ENCODE measurements at regions not wholly inside any gene's neighbourhood (a gene's known extent, or its start where the extent isn't known, plus 50 kb on each side); places are given as distances from the start of the nearest gene placed in this dataset.

- POLR2A ChIA-PET, result no interaction called here
- DNase-seq (ENCODE audit: low read depth in 1 of 2, low spot score in 1 of 2), result no peak
- Histone ChIP-seq H3K27ac (no peak overlapping the region), H3K9me3 (no peaks in the 10 kb centered on the region), H3K4me3 (no peak overlapping the region), H3K4me2 (no peak overlapping the region), H3K4me1 (no peaks in the 10 kb centered on the region)
- 57% methylated on average over 6 of the region's 6 CpGs for WGBS (ENCODE audit: missing lambda C conversion rate)
- no peak for TF ChIP-seq GATA3 (IDR thresholded peaks at IDR 0.05; ENCODE audit: borderline replicate concordance)
- TF ChIP-seq FOSB (CRISPR knock-in tag; IDR thresholded peaks at IDR 0.05), result no peak
- no peak for TF ChIP-seq SMC3 (IDR thresholded peaks at IDR 0.05)
- TF ChIP-seq, protein P1, sequence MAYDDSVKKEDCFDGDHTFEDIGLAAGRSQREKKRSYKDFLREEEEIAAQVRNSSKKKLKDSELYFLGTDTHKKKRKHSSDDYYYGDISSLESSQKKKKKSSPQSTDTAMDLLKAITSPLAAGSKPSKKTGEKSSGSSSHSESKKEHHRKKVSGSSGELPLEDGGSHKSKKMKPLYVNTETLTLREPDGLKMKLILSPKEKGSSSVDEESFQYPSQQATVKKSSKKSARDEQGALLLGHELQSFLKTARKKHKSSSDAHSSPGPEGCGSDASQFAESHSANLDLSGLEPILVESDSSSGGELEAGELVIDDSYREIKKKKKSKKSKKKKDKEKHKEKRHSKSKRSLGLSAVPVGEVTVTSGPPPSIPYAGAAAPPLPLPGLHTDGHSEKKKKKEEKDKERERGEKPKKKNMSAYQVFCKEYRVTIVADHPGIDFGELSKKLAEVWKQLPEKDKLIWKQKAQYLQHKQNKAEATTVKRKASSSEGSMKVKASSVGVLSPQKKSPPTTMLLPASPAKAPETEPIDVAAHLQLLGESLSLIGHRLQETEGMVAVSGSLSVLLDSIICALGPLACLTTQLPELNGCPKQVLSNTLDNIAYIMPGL (CRISPR knock-in tag; IDR thresholded peaks at IDR 0.05; ENCODE audit: borderline replicate concordance), result no peak
- no peak for TF ChIP-seq MAZ (IDR thresholded peaks at IDR 0.05; ENCODE audit: borderline replicate concordance, low read depth, low read length)
- no peak for ATAC-seq
- no peak for FAIRE-seq
- CTCF ChIA-PET, result no interaction called here
Observed at GRCh38 chr1:116278541-116278866, 94.5 kb upstream of the ATP1A1 start.

DNA sequence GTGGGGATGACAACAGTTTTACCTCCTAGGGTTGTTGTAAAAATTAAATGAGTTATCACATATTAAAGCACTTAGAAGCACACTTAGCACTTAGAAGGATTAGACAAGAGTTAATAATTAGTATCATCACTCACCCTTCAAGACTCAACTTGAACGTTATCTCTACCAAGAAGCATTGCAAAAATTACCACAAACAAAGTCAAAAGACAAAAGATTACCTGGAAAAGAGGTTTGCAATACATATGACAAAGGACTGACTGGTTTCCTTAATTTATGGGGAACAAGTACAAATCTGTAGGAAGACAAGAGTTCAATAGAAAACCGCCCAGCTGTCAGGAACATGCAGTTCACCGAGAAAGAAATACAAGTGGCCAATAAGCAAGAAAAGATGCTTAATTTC, 93.3 kb upstream of the ATP1A1 start:
- no peak overlapping the region for H3K27ac ChIP-seq
- ChIA-PET POLR2A (no interaction called here), CTCF (no interaction called here)
- FAIRE-seq, result no peak
- no peak for DNase-seq (ENCODE audit: low read depth in 1 of 2, low spot score in 1 of 2)
- WGBS (ENCODE audit: missing lambda C conversion rate), result 20% methylated on average over 3 of the region's 3 CpGs
- H3K4me2 ChIP-seq, result no peak overlapping the region
- no peaks in the 10 kb centered on the region for H3K9me3 ChIP-seq
- H3K4me3 ChIP-seq, result no peak overlapping the region
- no peak for TF ChIP-seq KDM5A (IDR thresholded peaks at IDR 0.05)
- TF ChIP-seq JUN (IDR thresholded peaks at IDR 0.05), result no peak
- no peak for TF ChIP-seq HDAC2 (IDR thresholded peaks at IDR 0.05)
- TF ChIP-seq REST (IDR thresholded peaks at IDR 0.05), result no peak
- no peak for TF ChIP-seq RCOR1 (IDR thresholded peaks at IDR 0.05; ENCODE audit: low read depth, low read length)
- no peak for TF ChIP-seq RARB (CRISPR knock-in tag; IDR thresholded peaks at IDR 0.05)
- ATAC-seq, result no peak
- H3K4me1 ChIP-seq, result no peaks in the 10 kb centered on the region

DNA sequence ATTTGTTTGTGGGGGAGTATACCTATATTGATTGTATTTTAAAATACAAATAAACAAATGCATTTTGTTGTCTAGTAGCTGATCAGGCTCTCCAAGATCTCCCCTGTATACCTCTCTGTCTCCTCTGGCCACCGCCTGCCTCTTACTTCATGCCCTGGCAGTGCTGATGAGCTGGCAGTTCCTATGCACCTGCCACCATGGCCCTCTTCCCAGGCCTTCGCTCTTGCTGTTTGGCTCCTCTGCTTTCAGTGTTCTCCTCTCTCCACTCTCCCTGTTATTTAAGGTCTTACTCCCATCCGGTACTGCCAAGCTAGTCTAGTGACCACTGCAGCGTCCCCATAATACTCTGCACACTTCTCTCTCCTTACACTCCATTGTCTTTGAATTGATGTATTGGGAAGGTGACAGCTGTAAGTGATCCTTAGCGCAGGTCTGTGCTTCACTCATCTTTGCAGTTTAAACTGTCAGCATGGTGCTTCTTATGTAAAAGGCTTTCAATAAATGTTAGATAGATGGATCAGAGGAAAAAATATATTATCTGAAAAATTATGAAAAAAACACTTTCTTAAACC, 88.1 kb upstream of the ATP1A1 start:
- no peak overlapping the region for H3K4me2 ChIP-seq
- no peak overlapping the region for H3K27ac ChIP-seq
- H3K9me3 ChIP-seq, result no peaks in the 10 kb centered on the region
- CTCF ChIA-PET, result no interaction called here
- 51% methylated on average over 5 of the region's 5 CpGs for WGBS (ENCODE audit: missing lambda C conversion rate)
- FAIRE-seq (no peak), DNase-seq (ENCODE audit: low read depth in 1 of 2, low spot score in 1 of 2) (no peak), ATAC-seq (no peak)
- TF ChIP-seq ELK1 (IDR thresholded peaks at IDR 0.05; ENCODE audit: low read depth, low read length), result no peak
- no peak for TF ChIP-seq ZFP36 (IDR thresholded peaks at IDR 0.05; ENCODE audit: borderline replicate concordance, partially characterized antibody)
- no peak for TF ChIP-seq POLR2AphosphoS2 (conservative IDR thresholded peaks at IDR 0.05; ENCODE audit: low read length)
- POLR2A ChIA-PET, result no interaction called here
- no peak overlapping the region for H3K4me3 ChIP-seq
- H3K4me1 ChIP-seq, result no peaks in the 10 kb centered on the region

DNA sequence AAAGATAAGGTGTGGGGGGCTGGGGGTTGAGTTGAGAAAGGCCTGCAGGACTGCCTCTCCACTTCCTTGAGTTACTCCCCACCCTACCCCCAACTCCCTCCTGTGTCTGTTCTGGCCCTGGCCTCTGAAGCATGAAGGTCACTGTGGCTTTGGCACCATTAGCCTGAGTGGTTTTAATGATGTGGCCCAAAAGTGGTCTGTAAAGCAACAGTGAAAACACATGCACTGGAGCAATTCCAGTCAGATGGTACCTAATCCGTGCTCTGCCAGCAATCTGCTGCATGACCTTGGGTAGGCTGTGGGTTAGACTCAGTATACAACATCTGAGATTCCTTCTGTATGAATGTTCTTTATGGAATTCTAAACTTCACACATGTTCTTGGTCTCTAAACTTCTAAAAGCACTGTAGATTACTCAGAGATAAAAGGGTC, 86.5 kb upstream of the ATP1A1 start:
- POLR2A ChIA-PET, result no interaction called here
- TF ChIP-seq EP300 (IDR thresholded peaks at IDR 0.05) (no peak), HOXA7 (CRISPR knock-in tag; IDR thresholded peaks at IDR 0.05) (no peak), FOSB (CRISPR knock-in tag; IDR thresholded peaks at IDR 0.05) (no peak), BCL3 (IDR thresholded peaks at IDR 0.05) (no peak), HEYL (CRISPR knock-in tag; IDR thresholded peaks at IDR 0.05) (no peak), SMC3 (IDR thresholded peaks at IDR 0.05) (no peak), TP53 (CRISPR knock-in tag; IDR thresholded peaks at IDR 0.05) (no peak), BHLHE40 (IDR thresholded peaks at IDR 0.05; ENCODE audit: low read depth, low read length) (no peak), NR3C1 (IDR thresholded peaks at IDR 0.05) (no peak), PBX3 (IDR thresholded peaks at IDR 0.05) (no peak), RNF2 (IDR thresholded peaks at IDR 0.05; ENCODE audit: borderline replicate concordance, low read depth) (no peak), ZC3H11A (IDR thresholded peaks at IDR 0.05) (no peak), JUN (IDR thresholded peaks at IDR 0.05) (no peak)

More for the DNA sequence above, 86.5 kb upstream of the ATP1A1 start:
- Histone ChIP-seq H3K4me3 (no peak overlapping the region), H3K4me2 (no peak overlapping the region), H3K9me3 (no peaks in the 10 kb centered on the region), H3K4me1 (no peaks in the 10 kb centered on the region), H3K27ac (no peak overlapping the region)
- no peak for FAIRE-seq
- CTCF ChIA-PET, result no interaction called here
- DNase-seq (ENCODE audit: low read depth in 1 of 2, low spot score in 1 of 2), result no peak
- WGBS (ENCODE audit: missing lambda C conversion rate), result 0% methylated on average over 1 of the region's 1 CpG
- no peak for ATAC-seq
